Nephron progenitor cell (in vitro differentiated cells): ENCODE measurements at regions not wholly inside any gene's neighbourhood (a gene's known extent, or its start where the extent isn't known, plus 50 kb on each side); places are given as distances from the start of the nearest gene placed in this dataset.
A peak's percentile ranks its signal among the peaks of the same experiment; 100 is the strongest.

ENCODE experiments used
- DNase-seq: peaks from one replicate; pipeline ENCODE4 v3.0.0; 2021
- H3K27ac Mint-ChIP-seq: 2 replicates; pipeline ENCODE4 v1.8.0; 2021; ENCODE audit warnings: mild to moderate bottlenecking, moderate library complexity, mixed read lengths
- H3K27me3 Mint-ChIP-seq: 2 replicates; pipeline ENCODE4 v1.8.0; 2021; ENCODE audit warnings: mild to moderate bottlenecking, low read depth, mixed read lengths; ENCODE audit not compliant: poor library complexity
- H3K36me3 Mint-ChIP-seq: 2 replicates; pipeline ENCODE4 v1.8.0; 2021; ENCODE audit warnings: low read depth, mixed read lengths
- H3K4me1 Mint-ChIP-seq: 2 replicates; pipeline ENCODE4 v1.8.0; 2021; ENCODE audit warnings: mixed read lengths
- H3K4me3 Mint-ChIP-seq: 2 replicates; pipeline ENCODE4 v1.8.0; 2021; ENCODE audit warnings: mild to moderate bottlenecking, moderate library complexity, mixed read lengths
- H3K9me3 Mint-ChIP-seq: 2 replicates; pipeline ENCODE4 v1.8.0; 2021; ENCODE audit warnings: mild to moderate bottlenecking, moderate library complexity, mixed read lengths
- TF ChIP-seq, protein P1 (sequence below): fragments of 200-600 bp; sonication (generic); IDR thresholded peaks from 2 replicates; pipeline ENCODE4 v1.5.0; 2021; ENCODE audit warnings: antibody characterized with exemption

DNA sequence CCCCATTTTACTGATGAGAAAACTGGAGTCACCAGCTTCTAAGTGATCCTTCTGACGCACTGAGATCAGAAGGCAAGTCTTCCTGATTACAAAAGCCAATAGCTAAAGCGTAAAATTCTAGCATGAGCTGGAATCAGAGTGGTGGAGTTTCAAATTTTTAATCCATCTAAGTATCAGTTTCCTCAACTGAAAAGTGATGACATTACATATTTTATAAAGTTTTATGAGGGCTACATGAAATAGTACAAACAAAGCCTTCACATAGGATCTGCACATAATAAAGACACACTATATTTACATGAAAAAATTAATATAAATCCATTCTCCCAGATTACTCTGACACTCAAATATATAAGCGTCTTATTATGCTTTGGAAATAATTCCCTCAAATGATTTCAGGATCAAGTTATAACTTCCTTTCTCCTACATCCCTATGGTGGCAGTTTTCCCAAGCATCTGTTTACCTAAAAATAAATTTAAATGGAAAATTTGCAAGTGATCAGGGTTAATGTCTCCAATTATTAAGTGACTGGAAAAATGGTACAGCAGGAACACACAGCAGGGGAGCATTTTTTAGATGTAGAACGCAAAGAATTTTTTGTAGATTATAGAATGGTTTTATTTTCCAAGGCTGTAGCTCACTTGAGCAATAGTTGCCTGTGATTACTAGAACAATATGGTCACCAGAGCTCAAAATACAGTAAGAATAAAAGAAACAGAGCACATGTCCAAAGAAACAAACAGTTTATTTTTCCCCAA is 490.4 kb upstream of the C1orf87 start:
- H3K36me3 Mint-ChIP-seq, result no peaks in the 10 kb centered on the region
- no peak overlapping the region for H3K4me3 Mint-ChIP-seq
- H3K27me3 Mint-ChIP-seq, result no peaks in the 10 kb centered on the region
- DNase-seq, result no peak
- H3K4me1 Mint-ChIP-seq, result no peaks in the 10 kb centered on the region
- TF ChIP-seq, protein P1, sequence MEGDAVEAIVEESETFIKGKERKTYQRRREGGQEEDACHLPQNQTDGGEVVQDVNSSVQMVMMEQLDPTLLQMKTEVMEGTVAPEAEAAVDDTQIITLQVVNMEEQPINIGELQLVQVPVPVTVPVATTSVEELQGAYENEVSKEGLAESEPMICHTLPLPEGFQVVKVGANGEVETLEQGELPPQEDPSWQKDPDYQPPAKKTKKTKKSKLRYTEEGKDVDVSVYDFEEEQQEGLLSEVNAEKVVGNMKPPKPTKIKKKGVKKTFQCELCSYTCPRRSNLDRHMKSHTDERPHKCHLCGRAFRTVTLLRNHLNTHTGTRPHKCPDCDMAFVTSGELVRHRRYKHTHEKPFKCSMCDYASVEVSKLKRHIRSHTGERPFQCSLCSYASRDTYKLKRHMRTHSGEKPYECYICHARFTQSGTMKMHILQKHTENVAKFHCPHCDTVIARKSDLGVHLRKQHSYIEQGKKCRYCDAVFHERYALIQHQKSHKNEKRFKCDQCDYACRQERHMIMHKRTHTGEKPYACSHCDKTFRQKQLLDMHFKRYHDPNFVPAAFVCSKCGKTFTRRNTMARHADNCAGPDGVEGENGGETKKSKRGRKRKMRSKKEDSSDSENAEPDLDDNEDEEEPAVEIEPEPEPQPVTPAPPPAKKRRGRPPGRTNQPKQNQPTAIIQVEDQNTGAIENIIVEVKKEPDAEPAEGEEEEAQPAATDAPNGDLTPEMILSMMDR, result no peak
- no peak overlapping the region for H3K27ac Mint-ChIP-seq
- no peaks in the 10 kb centered on the region for H3K9me3 Mint-ChIP-seq

DNA sequence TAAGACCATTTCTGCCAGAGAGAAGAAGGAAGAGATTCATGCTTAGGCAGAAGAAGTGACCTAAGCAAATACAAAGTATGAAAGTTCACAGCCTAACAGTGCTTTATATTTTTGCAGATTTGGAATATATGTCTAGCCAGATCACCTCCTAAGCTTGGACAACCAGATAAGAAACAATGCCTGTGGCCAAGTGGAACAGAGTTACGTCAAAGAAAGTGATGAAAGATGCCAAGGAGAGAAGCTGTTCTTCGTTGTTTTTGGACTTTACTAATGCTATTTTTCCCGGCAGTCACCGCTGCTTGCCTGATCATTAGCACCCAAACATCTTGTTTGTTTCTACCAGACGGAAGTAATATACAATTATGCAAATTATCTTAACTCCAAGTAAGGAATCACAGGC is 489.2 kb upstream of the C1orf87 start:
- H3K27ac Mint-ChIP-seq, result no peak overlapping the region
- H3K9me3 Mint-ChIP-seq, result no peaks in the 10 kb centered on the region
- TF ChIP-seq, protein P1, result no peak
- no peaks in the 10 kb centered on the region for H3K36me3 Mint-ChIP-seq
- no peaks in the 10 kb centered on the region for H3K27me3 Mint-ChIP-seq
- no peak for DNase-seq
- no peaks in the 10 kb centered on the region for H3K4me1 Mint-ChIP-seq
- H3K4me3 Mint-ChIP-seq, result no peak overlapping the region

DNA sequence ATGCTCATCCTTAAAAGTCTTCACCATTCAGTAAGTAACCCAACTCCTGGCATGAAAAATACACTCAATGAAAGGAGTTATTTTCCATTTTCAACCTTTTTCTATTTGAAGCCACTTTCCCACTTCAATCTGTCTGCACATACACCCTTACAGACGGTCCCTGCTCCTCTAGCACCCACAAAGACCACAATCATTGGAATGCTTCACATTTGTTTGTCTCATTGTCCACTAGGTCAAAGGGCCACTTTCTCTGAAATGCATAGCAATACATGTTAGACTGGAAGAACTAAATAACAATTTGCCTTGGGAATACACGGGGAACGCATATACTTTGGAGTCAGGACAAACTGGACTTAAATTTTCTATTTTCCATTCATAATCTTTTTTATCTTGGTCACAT is 487.1 kb upstream of the C1orf87 start:
- Mint-ChIP-seq H3K4me1 (no peaks in the 10 kb centered on the region), H3K4me3 (no peak overlapping the region), H3K27ac (no peak overlapping the region), H3K36me3 (no peaks in the 10 kb centered on the region), H3K27me3 (no peaks in the 10 kb centered on the region), H3K9me3 (no peaks in the 10 kb centered on the region)
- no peak for DNase-seq
- TF ChIP-seq, protein P1, result no peak

DNA sequence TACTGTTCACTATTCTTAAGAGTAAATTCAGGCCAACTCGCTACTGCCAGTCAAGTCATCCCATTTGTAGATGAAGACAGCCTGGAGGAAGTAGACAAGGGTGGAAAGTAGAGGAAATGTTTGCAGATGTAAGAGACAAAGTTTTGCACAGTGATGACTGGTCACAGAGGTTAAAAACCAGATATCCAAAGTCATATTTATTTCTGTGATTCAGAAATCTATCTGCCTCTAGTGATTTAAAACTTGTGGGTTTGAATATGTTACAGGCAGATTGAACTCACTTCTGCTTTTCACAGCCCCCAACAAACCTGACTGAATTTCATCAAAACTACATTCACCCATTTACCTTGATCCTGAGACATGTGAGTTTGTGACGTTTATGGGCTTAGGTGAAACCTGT is 484.7 kb upstream of the C1orf87 start:
- no peaks in the 10 kb centered on the region for H3K9me3 Mint-ChIP-seq

DNA sequence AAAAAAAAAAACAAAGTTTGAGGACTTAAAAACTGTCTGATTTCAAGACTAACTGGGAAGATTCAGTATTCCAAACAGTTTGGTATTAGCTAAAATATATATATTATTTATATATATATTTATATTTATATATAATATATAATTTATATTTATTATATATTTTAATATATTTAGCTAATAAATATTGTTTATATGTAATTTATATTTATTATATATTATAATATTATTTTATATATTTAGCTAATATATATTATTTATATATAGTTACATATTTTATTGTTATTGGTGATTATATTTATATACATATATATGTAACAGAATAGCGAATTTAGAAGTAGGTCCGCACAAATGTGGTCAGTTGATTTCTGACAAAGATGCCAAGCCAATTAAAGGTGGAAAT is 480.2 kb upstream of the C1orf87 start:
- TF ChIP-seq, protein P1, result no peak

More for the DNA sequence above, 484.7 kb upstream of the C1orf87 start:
- Mint-ChIP-seq H3K36me3 (no peaks in the 10 kb centered on the region), H3K4me1 (no peaks in the 10 kb centered on the region), H3K27me3 (no peaks in the 10 kb centered on the region), H3K27ac (no peak overlapping the region), H3K4me3 (no peak overlapping the region)
- TF ChIP-seq, protein P1, result no peak
- DNase-seq, result no peak

DNA sequence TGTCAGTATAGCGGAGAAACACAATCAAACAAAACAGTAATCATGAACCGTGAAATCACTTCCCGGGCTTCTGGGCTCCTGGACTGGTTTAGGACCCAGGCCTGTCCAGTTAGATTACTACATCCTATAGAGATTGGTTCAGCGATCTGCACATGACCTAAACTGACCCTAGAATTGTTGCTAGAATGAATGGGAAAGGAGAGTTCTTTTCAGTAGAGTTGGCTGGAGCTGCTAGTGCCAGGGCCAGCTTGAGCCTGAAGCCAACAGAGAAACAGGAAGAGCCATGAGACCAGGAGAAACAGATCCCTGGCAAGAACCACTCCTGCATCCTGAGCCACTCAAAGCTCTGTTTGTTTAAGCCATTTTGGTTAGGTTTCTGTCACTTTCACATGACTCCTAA is 474.3 kb upstream of the C1orf87 start:
- Mint-ChIP-seq H3K27me3 (peaks cover 5% of the 10 kb centered on the region), H3K4me1 (no peaks in the 10 kb centered on the region), H3K9me3 (peaks cover 5% of the 10 kb centered on the region), H3K4me3 (no peak overlapping the region), H3K36me3 (no peaks in the 10 kb centered on the region), H3K27ac (peak overlapping the region; percentile 10)
- TF ChIP-seq, protein P1, result no peak
- no peak for DNase-seq

More for the DNA sequence above, 480.2 kb upstream of the C1orf87 start:
- Mint-ChIP-seq H3K4me1 (no peaks in the 10 kb centered on the region), H3K9me3 (peaks cover 5% of the 10 kb centered on the region), H3K4me3 (no peak overlapping the region), H3K27ac (no peak overlapping the region), H3K36me3 (no peaks in the 10 kb centered on the region), H3K27me3 (no peaks in the 10 kb centered on the region)
- no peak for DNase-seq
